ENCODE measurements at regions not wholly inside any gene's neighbourhood (a gene's known extent, or its start where the extent isn't known, plus 50 kb on each side); places are given as distances from the start of the nearest gene placed in this dataset.

DNA sequence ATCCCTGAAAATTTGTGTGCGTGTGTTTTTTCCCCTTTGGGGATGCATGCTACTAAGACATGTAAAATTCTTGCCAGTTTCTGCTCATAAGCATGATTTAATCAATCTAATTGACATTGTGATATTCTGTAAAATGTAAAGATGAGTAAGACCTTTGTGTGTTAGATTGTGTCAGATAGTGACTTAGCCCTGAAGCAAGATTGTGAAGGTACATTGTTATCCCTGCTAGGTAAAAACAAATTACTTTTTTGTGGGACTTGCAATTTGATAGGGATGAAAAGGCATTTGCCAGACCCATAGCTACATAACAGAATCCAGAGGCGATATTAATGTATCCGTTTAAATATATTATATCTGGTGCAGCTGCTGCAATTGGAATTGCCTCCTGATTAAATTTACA is 338.0 kb downstream of the RWDD3 start:
- ChIA-PET POLR2A (no interaction called here), CTCF (no interaction called here)
- Histone ChIP-seq H3K9me1 (replicated peaks; ENCODE audit: control insufficient read depth, extremely low read depth, insufficient read depth, low read length) (no peaks in the 10 kb centered on the region), H3K36me3 (ENCODE audit: control insufficient read depth in 2 of 2, extremely low read depth in 1 of 2, insufficient read depth in 2 of 2, low read length in 2 of 2) (no peaks in the 10 kb centered on the region), H4K20me1 (replicated peaks; ENCODE audit: control insufficient read depth, extremely low read depth, insufficient read depth, low read length) (no peaks in the 10 kb centered on the region), H3K4me3 (replicated peaks in 1 of 3; ENCODE audit: insufficient read depth in 1 of 3, low read depth in 1 of 3, low read length in 3 of 3) (no peak overlapping the region), H3K4me1 (ENCODE audit: control insufficient read depth, extremely low read depth, insufficient read depth, low read length) (no peaks in the 10 kb centered on the region), H3K27me3 (ENCODE audit: control insufficient read depth in 2 of 2, insufficient read depth in 2 of 2, low read length in 2 of 2) (no peaks in the 10 kb centered on the region), H3K9ac (replicated peaks; ENCODE audit: extremely low read depth, insufficient read depth, low read length) (no peak overlapping the region), H3K4me2 (ENCODE audit: insufficient read depth, low read length) (no peak overlapping the region), H2AFZ (ENCODE audit: low read depth, low read length) (no peak overlapping the region), H3K27ac (ENCODE audit: insufficient read depth, low read depth, low read length) (no peak overlapping the region), H3K79me2 (ENCODE audit: control insufficient read depth, insufficient read depth, low read length) (no peaks in the 10 kb centered on the region), H3K9me3 (replicated peaks; ENCODE audit: control insufficient read depth, insufficient read depth, low read length) (no peaks in the 10 kb centered on the region)
- BruUV-seq (replicated peaks): no TSS peak
- intact Hi-C loops (cut with micrococcal nuclease) (no loop called here), dilution Hi-C loops (cut with MboI; ENCODE audit: extremely low pct_ligation_motif_present, low sequenced_read_pairs) (no loop called here)
- FAIRE-seq (no peak), DNase-seq (ENCODE audit: low read depth, low spot score) (no peak)
- no peak for TF ChIP-seq FOS (IDR thresholded peaks at IDR 0.05; ENCODE audit: borderline replicate concordance, insufficient read depth, low read length)
- TF ChIP-seq, protein P1, sequence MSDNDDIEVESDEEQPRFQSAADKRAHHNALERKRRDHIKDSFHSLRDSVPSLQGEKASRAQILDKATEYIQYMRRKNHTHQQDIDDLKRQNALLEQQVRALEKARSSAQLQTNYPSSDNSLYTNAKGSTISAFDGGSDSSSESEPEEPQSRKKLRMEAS (IDR thresholded peaks at IDR 0.05; ENCODE audit: insufficient read depth, insufficient read length): no peak
- TF ChIP-seq MYC (IDR thresholded peaks at IDR 0.05; ENCODE audit: low read depth, low read length): no peak
- no peak for TF ChIP-seq GATA2 (IDR thresholded peaks at IDR 0.05; ENCODE audit: insufficient read depth, insufficient read length, low read depth, low read length)
- no peak for TF ChIP-seq POLR2AphosphoS5 (IDR thresholded peaks at IDR 0.05; ENCODE audit: insufficient read depth, low read depth, low read length)
- no peak for TF ChIP-seq POLR2A (IDR thresholded peaks at IDR 0.05; ENCODE audit: low read depth, low read length)
- TF ChIP-seq JUN (IDR thresholded peaks at IDR 0.05; ENCODE audit: borderline replicate concordance, insufficient read depth, insufficient read length, low read depth): no peak
- TF ChIP-seq EZH2 (IDR thresholded peaks at IDR 0.05; ENCODE audit: borderline replicate concordance, low read depth, low read length, severe bottlenecking): no peak

DNA sequence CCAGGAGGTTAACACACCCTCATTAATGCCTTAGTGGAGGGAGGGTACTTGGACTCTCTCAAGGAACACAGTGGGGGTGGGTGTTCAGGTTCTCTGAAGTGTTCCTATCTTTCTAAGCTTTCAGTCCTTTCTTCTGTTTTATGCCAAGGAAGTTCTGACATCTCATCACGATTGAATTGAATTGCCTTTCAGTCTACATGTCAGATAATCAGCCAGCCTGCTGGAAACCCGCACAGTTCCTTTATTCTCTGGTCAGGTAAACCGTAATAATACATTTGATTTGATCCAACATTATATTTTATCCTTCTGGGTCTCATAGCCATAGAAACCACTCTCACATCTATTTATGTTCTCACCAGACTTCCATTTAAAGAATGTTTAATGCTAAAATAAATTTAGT is 339.0 kb downstream of the RWDD3 start:
- CTCF ChIA-PET: no interaction called here
- TF ChIP-seq JUN (IDR thresholded peaks at IDR 0.05; ENCODE audit: borderline replicate concordance, insufficient read depth, insufficient read length, low read depth) (no peak), FOS (IDR thresholded peaks at IDR 0.05; ENCODE audit: borderline replicate concordance, insufficient read depth, low read length) (no peak), GATA2 (IDR thresholded peaks at IDR 0.05; ENCODE audit: insufficient read depth, insufficient read length, low read depth, low read length) (no peak), POLR2A (IDR thresholded peaks at IDR 0.05; ENCODE audit: low read depth, low read length) (no peak), EZH2 (IDR thresholded peaks at IDR 0.05; ENCODE audit: borderline replicate concordance, low read depth, low read length, severe bottlenecking) (no peak)

More for the DNA sequence above, 339.0 kb downstream of the RWDD3 start:
- BruUV-seq (replicated peaks): no TSS peak
- Histone ChIP-seq H3K4me1 (ENCODE audit: control insufficient read depth, extremely low read depth, insufficient read depth, low read length) (no peaks in the 10 kb centered on the region), H3K4me3 (replicated peaks in 1 of 3; ENCODE audit: insufficient read depth in 1 of 3, low read depth in 1 of 3, low read length in 3 of 3) (no peak overlapping the region), H2AFZ (ENCODE audit: low read depth, low read length) (no peak overlapping the region), H3K27me3 (ENCODE audit: control insufficient read depth in 2 of 2, insufficient read depth in 2 of 2, low read length in 2 of 2) (no peaks in the 10 kb centered on the region), H4K20me1 (replicated peaks; ENCODE audit: control insufficient read depth, extremely low read depth, insufficient read depth, low read length) (no peaks in the 10 kb centered on the region), H3K79me2 (ENCODE audit: control insufficient read depth, insufficient read depth, low read length) (no peaks in the 10 kb centered on the region), H3K27ac (ENCODE audit: insufficient read depth, low read depth, low read length) (no peak overlapping the region), H3K9ac (replicated peaks; ENCODE audit: extremely low read depth, insufficient read depth, low read length) (no peak overlapping the region), H3K9me3 (replicated peaks; ENCODE audit: control insufficient read depth, insufficient read depth, low read length) (no peaks in the 10 kb centered on the region), H3K4me2 (ENCODE audit: insufficient read depth, low read length) (no peak overlapping the region), H3K36me3 (ENCODE audit: control insufficient read depth in 2 of 2, extremely low read depth in 1 of 2, insufficient read depth in 2 of 2, low read length in 2 of 2) (no peaks in the 10 kb centered on the region), H3K9me1 (replicated peaks; ENCODE audit: control insufficient read depth, extremely low read depth, insufficient read depth, low read length) (no peaks in the 10 kb centered on the region)
- intact Hi-C loops (cut with micrococcal nuclease) (no loop called here), dilution Hi-C loops (cut with MboI; ENCODE audit: extremely low pct_ligation_motif_present, low sequenced_read_pairs) (no loop called here)
- DNase-seq (ENCODE audit: low read depth, low spot score) (no peak), FAIRE-seq (no peak)
- POLR2A ChIA-PET: no interaction called here

All from endothelial cell of umbilical vein (primary cell).